WTC11 (cell line): ENCODE measurements at regions not wholly inside any gene's neighbourhood (a gene's known extent, or its start where the extent isn't known, plus 50 kb on each side); places are given as distances from the start of the nearest gene placed in this dataset.

ENCODE experiments used
- ATAC-seq: fragments of 200-7000 bp; cut with Tn5 transposase; 2 replicates; pipeline ENCODE4 v1.10.0; 2021; ENCODE audit warnings: mild to moderate bottlenecking, moderate library complexity
- CTCF ChIA-PET: fragments of 300-600 bp; sonication (Branson Sonifier 250); formaldehyde crosslinking; loops from one replicate; lab custom pipeline; 2021; ENCODE audit warnings: antibody characterized with exemption; lab: Charles Lee
- POLR2A ChIA-PET: fragments of 350-600 bp; sonication (Branson Sonifier 250); formaldehyde crosslinking; loops from one replicate; lab custom pipeline; 2021; ENCODE audit warnings: antibody characterized with exemption; lab: Charles Lee
- DNase-seq: peaks from one replicate; pipeline ENCODE4 v3.0.0; 2021; ENCODE audit warnings: low spot score
- H3K27ac Mint-ChIP-seq: 2 replicates; pipeline ENCODE4 v1.8.0; 2021; ENCODE audit warnings: mixed read lengths
- H3K27me3 Mint-ChIP-seq: 2 replicates; pipeline ENCODE4 v1.8.0; 2021; ENCODE audit warnings: low read depth, mild to moderate bottlenecking, moderate library complexity, mixed read lengths
- H3K36me3 Mint-ChIP-seq: 2 replicates; pipeline ENCODE4 v1.8.0; 2021; ENCODE audit warnings: mixed read lengths
- H3K4me1 Mint-ChIP-seq: 2 replicates; pipeline ENCODE4 v1.8.0; 2022; ENCODE audit warnings: mixed read lengths
- H3K4me3 Mint-ChIP-seq: 2 replicates; pipeline ENCODE4 v1.8.0; 2021; ENCODE audit warnings: mild to moderate bottlenecking, moderate library complexity, mixed read lengths
- H3K9me3 Mint-ChIP-seq: 2 replicates; pipeline ENCODE4 v1.8.0; 2021; ENCODE audit warnings: mixed read lengths
- ATF1 ChIP-seq: sonication (generic); formaldehyde crosslinking; IDR thresholded peaks from 2 replicates; pipeline ENCODE4 v1.8.1; 2023; ENCODE audit warnings: mild to moderate bottlenecking, moderate library complexity, missing genetic modification reagents
- EMX1 ChIP-seq: fragments of 250-450 bp; sonication (Bioruptor Pico); IDR thresholded peaks from 2 replicates; pipeline ENCODE4 v1.8.0; 2021; ENCODE audit warnings: mild to moderate bottlenecking
- ESRRA ChIP-seq: sonication (generic); formaldehyde crosslinking; IDR thresholded peaks from 2 replicates; pipeline ENCODE4 v1.8.1; 2022; ENCODE audit warnings: mild to moderate bottlenecking, missing genetic modification reagents, borderline replicate concordance
- FOXJ3 ChIP-seq: sonication (generic); formaldehyde crosslinking; IDR thresholded peaks from 2 replicates; pipeline ENCODE4 v1.9.0; 2021; ENCODE audit warnings: missing genetic modification reagents, mild to moderate bottlenecking, borderline replicate concordance
- FOXP1 ChIP-seq: sonication (generic); formaldehyde crosslinking; IDR thresholded peaks from 2 replicates; pipeline ENCODE4 v1.8.0; 2022; ENCODE audit warnings: missing genetic modification reagents, mild to moderate bottlenecking, moderate library complexity, borderline replicate concordance
- IRF2 ChIP-seq: sonication (generic); formaldehyde crosslinking; IDR thresholded peaks from 2 replicates; pipeline ENCODE4 v1.8.0; 2022; ENCODE audit warnings: low read depth, missing genetic modification reagents, borderline replicate concordance
- MYBL2 ChIP-seq: sonication (generic); formaldehyde crosslinking; IDR thresholded peaks from 2 replicates; pipeline ENCODE4 v1.8.1; 2023; ENCODE audit warnings: mild to moderate bottlenecking, moderate library complexity, missing genetic modification reagents
- NFE2L1 ChIP-seq: sonication (generic); formaldehyde crosslinking; IDR thresholded peaks from 2 replicates; pipeline ENCODE4 v1.8.1; 2023; ENCODE audit warnings: missing genetic modification reagents
- NR1H2 ChIP-seq: sonication (generic); formaldehyde crosslinking; IDR thresholded peaks from 2 replicates; pipeline ENCODE4 v1.9.0; 2021; ENCODE audit warnings: mild to moderate bottlenecking, moderate library complexity, missing genetic modification reagents
- NR2C2 ChIP-seq: sonication (generic); formaldehyde crosslinking; IDR thresholded peaks from 2 replicates; pipeline ENCODE4 v1.8.0; 2022; ENCODE audit warnings: mild to moderate bottlenecking, missing genetic modification reagents
- OVOL2 ChIP-seq: fragments of 250-450 bp; sonication (Bioruptor Pico); IDR thresholded peaks from 2 replicates; pipeline ENCODE4 v1.9.0; 2021; ENCODE audit warnings: mild to moderate bottlenecking, borderline replicate concordance
- RORB ChIP-seq: fragments of 250-450 bp; sonication (Bioruptor Pico); IDR thresholded peaks from 2 replicates; pipeline ENCODE4 v1.9.0; 2021; ENCODE audit warnings: mild to moderate bottlenecking
- SMAD4 ChIP-seq: sonication (generic); formaldehyde crosslinking; IDR thresholded peaks from 2 replicates; pipeline ENCODE4 v1.8.0; 2022; ENCODE audit warnings: mild to moderate bottlenecking, missing genetic modification reagents
- SP1 ChIP-seq: sonication (generic); formaldehyde crosslinking; conservative IDR thresholded peaks from 2 replicates; pipeline ENCODE4 v1.8.1; 2022; ENCODE audit warnings: missing genetic modification reagents
- ZBTB21 ChIP-seq: sonication (generic); formaldehyde crosslinking; IDR thresholded peaks from 2 replicates; pipeline ENCODE4 v1.8.1; 2023; ENCODE audit warnings: mild to moderate bottlenecking, missing genetic modification reagents, borderline replicate concordance
- ZNF232 ChIP-seq: sonication (generic); formaldehyde crosslinking; IDR thresholded peaks from 2 replicates; pipeline ENCODE4 v1.8.0; 2022; ENCODE audit warnings: mild to moderate bottlenecking, missing genetic modification reagents
- ZNF317 ChIP-seq: sonication (generic); formaldehyde crosslinking; IDR thresholded peaks from 2 replicates; pipeline ENCODE4 v1.8.1; 2023; ENCODE audit warnings: low read depth, mild to moderate bottlenecking, moderate library complexity, missing genetic modification reagents, borderline replicate concordance
- ZNF396 ChIP-seq: fragments of 250-450 bp; sonication (Bioruptor Pico); IDR thresholded peaks from 2 replicates; pipeline ENCODE4 v1.8.0; 2021; ENCODE audit warnings: mild to moderate bottlenecking, moderate library complexity, borderline replicate concordance
- ZNF416 ChIP-seq: fragments of 250-450 bp; sonication (Bioruptor Pico); IDR thresholded peaks from 2 replicates; pipeline ENCODE4 v1.9.0; 2021; ENCODE audit warnings: mild to moderate bottlenecking, inconsistent platforms
- TF ChIP-seq, protein P1 (sequence below): sonication (generic); formaldehyde crosslinking; IDR thresholded peaks from 2 replicates; pipeline ENCODE4 v1.8.1; 2023; ENCODE audit warnings: mild to moderate bottlenecking, moderate library complexity, missing genetic modification reagents
- TF ChIP-seq, protein P2 (sequence below): fragments of 250-450 bp; sonication (Bioruptor Pico); IDR thresholded peaks from 2 replicates; pipeline ENCODE4 v1.9.0; 2021; ENCODE audit warnings: mild to moderate bottlenecking
- TF ChIP-seq, protein P3 (sequence below): sonication (generic); formaldehyde crosslinking; IDR thresholded peaks from 2 replicates; pipeline ENCODE4 v1.8.0; 2022; ENCODE audit warnings: mild to moderate bottlenecking, missing genetic modification reagents
- TF ChIP-seq, protein P4 (sequence below): sonication (generic); formaldehyde crosslinking; IDR thresholded peaks from 2 replicates; pipeline ENCODE4 v1.8.1; 2023; ENCODE audit warnings: mild to moderate bottlenecking, missing genetic modification reagents, borderline replicate concordance
- TF ChIP-seq, protein P5 (sequence below): fragments of 250-450 bp; sonication (Bioruptor Pico); IDR thresholded peaks from 2 replicates; pipeline ENCODE4 v1.8.0; 2021; ENCODE audit warnings: mild to moderate bottlenecking
- TF ChIP-seq, protein P6 (sequence below): sonication (generic); formaldehyde crosslinking; conservative IDR thresholded peaks from 2 replicates; pipeline ENCODE4 v1.8.1; 2022; ENCODE audit warnings: mild to moderate bottlenecking, missing genetic modification reagents

DNA sequence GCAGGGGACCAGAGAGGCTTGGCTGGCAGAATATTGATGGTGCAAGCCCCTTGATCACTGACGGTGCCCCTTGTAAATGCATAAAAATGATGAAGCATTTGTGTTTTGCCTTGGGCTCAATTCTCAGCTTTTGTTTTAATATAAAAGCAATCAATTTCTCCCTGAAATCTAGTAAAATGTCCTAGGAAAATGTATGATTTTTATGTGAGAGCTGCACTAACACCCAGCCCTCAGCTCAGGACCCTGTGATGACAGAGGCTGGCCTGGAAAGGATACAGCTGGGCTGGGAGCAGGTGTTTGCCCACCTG lies 84.7 kb upstream of the PHACTR3 start:
- DNase-seq (no peak), ATAC-seq (no peak)
- CTCF ChIA-PET = interaction anchor here (0.7 to 1.7 kb wide), 7 partner anchors 10 to 81 kb away, joined by 3 to 7 read pairs (median 3); no protein-coding TSS in a partner anchor
- H3K36me3 Mint-ChIP-seq = no peaks in the 10 kb centered on the region
- no peaks in the 10 kb centered on the region for H3K9me3 Mint-ChIP-seq
- TF ChIP-seq RORB (CRISPR knock-in tag) (no peak), ATF1 (CRISPR knock-in tag) (no peak), FOXP1 (CRISPR knock-in tag) (no peak), ZNF317 (CRISPR knock-in tag) (no peak), SP1 (CRISPR knock-in tag) (no peak), EMX1 (CRISPR knock-in tag) (no peak), SMAD4 (CRISPR knock-in tag) (no peak), NR2C2 (CRISPR knock-in tag) (no peak), NFE2L1 (no peak)
- TF ChIP-seq, protein P1, sequence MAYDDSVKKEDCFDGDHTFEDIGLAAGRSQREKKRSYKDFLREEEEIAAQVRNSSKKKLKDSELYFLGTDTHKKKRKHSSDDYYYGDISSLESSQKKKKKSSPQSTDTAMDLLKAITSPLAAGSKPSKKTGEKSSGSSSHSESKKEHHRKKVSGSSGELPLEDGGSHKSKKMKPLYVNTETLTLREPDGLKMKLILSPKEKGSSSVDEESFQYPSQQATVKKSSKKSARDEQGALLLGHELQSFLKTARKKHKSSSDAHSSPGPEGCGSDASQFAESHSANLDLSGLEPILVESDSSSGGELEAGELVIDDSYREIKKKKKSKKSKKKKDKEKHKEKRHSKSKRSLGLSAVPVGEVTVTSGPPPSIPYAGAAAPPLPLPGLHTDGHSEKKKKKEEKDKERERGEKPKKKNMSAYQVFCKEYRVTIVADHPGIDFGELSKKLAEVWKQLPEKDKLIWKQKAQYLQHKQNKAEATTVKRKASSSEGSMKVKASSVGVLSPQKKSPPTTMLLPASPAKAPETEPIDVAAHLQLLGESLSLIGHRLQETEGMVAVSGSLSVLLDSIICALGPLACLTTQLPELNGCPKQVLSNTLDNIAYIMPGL (CRISPR knock-in tag) = no peak
- TF ChIP-seq, protein P2, sequence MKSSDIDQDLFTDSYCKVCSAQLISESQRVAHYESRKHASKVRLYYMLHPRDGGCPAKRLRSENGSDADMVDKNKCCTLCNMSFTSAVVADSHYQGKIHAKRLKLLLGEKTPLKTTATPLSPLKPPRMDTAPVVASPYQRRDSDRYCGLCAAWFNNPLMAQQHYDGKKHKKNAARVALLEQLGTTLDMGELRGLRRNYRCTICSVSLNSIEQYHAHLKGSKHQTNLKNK (CRISPR knock-in tag) = no peak
- TF ChIP-seq, protein P3, sequence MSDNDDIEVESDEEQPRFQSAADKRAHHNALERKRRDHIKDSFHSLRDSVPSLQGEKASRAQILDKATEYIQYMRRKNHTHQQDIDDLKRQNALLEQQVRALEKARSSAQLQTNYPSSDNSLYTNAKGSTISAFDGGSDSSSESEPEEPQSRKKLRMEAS (CRISPR knock-in tag) = no peak
- peaks cover 11% of the 10 kb centered on the region for H3K4me1 Mint-ChIP-seq
- POLR2A ChIA-PET = no interaction called here
- H3K27me3 Mint-ChIP-seq = peaks cover 38% of the 10 kb centered on the region
- no peak overlapping the region for H3K4me3 Mint-ChIP-seq
- H3K27ac Mint-ChIP-seq = no peak overlapping the region

DNA sequence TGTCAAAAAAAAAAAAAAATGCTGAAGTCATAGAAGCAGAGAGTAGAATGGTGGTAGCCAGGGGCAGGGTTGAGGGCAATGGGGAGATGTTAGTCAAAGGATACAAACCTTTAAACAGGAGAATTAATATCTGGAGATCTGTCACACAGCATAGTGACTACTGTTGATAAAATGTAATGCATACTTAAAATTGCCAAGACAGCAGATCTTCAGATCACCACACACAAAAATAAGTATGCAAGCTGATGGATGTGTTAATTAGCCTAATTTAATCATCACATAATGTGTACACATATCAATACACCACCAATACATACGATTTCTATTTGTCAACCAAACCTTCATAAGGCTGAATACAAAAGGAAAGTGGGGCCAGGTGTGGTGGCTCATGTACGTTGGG lies 83.5 kb upstream of the PHACTR3 start:
- ATAC-seq (no peak), DNase-seq (no peak)
- H3K4me3 Mint-ChIP-seq = no peak overlapping the region
- H3K9me3 Mint-ChIP-seq = no peaks in the 10 kb centered on the region
- no peaks in the 10 kb centered on the region for H3K36me3 Mint-ChIP-seq
- peaks cover 48% of the 10 kb centered on the region for H3K27me3 Mint-ChIP-seq
- ChIA-PET CTCF (no interaction called here), POLR2A (no interaction called here)
- no peak overlapping the region for H3K27ac Mint-ChIP-seq
- H3K4me1 Mint-ChIP-seq = peaks cover 8% of the 10 kb centered on the region
- TF ChIP-seq, protein P4, sequence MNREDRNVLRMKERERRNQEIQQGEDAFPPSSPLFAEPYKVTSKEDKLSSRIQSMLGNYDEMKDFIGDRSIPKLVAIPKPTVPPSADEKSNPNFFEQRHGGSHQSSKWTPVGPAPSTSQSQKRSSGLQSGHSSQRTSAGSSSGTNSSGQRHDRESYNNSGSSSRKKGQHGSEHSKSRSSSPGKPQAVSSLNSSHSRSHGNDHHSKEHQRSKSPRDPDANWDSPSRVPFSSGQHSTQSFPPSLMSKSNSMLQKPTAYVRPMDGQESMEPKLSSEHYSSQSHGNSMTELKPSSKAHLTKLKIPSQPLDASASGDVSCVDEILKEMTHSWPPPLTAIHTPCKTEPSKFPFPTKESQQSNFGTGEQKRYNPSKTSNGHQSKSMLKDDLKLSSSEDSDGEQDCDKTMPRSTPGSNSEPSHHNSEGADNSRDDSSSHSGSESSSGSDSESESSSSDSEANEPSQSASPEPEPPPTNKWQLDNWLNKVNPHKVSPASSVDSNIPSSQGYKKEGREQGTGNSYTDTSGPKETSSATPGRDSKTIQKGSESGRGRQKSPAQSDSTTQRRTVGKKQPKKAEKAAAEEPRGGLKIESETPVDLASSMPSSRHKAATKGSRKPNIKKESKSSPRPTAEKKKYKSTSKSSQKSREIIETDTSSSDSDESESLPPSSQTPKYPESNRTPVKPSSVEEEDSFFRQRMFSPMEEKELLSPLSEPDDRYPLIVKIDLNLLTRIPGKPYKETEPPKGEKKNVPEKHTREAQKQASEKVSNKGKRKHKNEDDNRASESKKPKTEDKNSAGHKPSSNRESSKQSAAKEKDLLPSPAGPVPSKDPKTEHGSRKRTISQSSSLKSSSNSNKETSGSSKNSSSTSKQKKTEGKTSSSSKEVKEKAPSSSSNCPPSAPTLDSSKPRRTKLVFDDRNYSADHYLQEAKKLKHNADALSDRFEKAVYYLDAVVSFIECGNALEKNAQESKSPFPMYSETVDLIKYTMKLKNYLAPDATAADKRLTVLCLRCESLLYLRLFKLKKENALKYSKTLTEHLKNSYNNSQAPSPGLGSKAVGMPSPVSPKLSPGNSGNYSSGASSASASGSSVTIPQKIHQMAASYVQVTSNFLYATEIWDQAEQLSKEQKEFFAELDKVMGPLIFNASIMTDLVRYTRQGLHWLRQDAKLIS = no peak
- TF ChIP-seq, protein P5, sequence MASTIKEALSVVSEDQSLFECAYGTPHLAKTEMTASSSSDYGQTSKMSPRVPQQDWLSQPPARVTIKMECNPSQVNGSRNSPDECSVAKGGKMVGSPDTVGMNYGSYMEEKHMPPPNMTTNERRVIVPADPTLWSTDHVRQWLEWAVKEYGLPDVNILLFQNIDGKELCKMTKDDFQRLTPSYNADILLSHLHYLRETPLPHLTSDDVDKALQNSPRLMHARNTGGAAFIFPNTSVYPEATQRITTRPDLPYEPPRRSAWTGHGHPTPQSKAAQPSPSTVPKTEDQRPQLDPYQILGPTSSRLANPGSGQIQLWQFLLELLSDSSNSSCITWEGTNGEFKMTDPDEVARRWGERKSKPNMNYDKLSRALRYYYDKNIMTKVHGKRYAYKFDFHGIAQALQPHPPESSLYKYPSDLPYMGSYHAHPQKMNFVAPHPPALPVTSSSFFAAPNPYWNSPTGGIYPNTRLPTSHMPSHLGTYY (CRISPR knock-in tag) = no peak
- TF ChIP-seq IRF2 (CRISPR knock-in tag) = no peak
- no peak for TF ChIP-seq ZNF232
- TF ChIP-seq NR1H2 (CRISPR knock-in tag) = no peak
- TF ChIP-seq MYBL2 (CRISPR knock-in tag) = no peak
- TF ChIP-seq ZNF396 = no peak
- TF ChIP-seq OVOL2 (CRISPR knock-in tag) = no peak
- TF ChIP-seq ZNF416 (CRISPR knock-in tag) = no peak
- TF ChIP-seq ESRRA (CRISPR knock-in tag) = no peak
- TF ChIP-seq FOXJ3 (CRISPR knock-in tag) = no peak
- TF ChIP-seq ZBTB21 = no peak
- TF ChIP-seq, protein P6, sequence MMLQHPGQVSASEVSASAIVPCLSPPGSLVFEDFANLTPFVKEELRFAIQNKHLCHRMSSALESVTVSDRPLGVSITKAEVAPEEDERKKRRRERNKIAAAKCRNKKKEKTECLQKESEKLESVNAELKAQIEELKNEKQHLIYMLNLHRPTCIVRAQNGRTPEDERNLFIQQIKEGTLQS (CRISPR knock-in tag) = no peak
